Ascending aorta (tissue), 2 donors: ENCODE measurements at regions not wholly inside any gene's neighbourhood (a gene's known extent, or its start where the extent isn't known, plus 50 kb on each side); places are given as distances from the start of the nearest gene placed in this dataset.

ENCODE experiments used
- DNase-seq, 2 donors: peaks; one replicate each; pipeline ENCODE4 v3.0.0-alpha.2; 2019; ENCODE audit warnings: low spot score in 2 of 2
- H3K27ac ChIP-seq, 2 donors: fragments of 200-600 bp; sonication (generic); one replicate each; pipeline ENCODE4 v1.5.1; 2016 to 2017; ENCODE audit warnings: mild to moderate bottlenecking in 1 of 2
- H3K27me3 ChIP-seq: fragments of 200-600 bp; sonication (generic); one replicate; pipeline ENCODE4 v1.5.1; 2017
- H3K36me3 ChIP-seq, 2 donors: fragments of 200-600 bp; sonication (generic); one replicate each; pipeline ENCODE4 v1.5.1; 2016
- H3K4me1 ChIP-seq, 2 donors: fragments of 200-600 bp; sonication (generic); one replicate each; pipeline ENCODE4 v1.5.1; 2016 to 2017; ENCODE audit warnings: mild to moderate bottlenecking in 1 of 2
- H3K4me3 ChIP-seq, 2 donors: fragments of 200-600 bp; sonication (generic); one replicate each; pipeline ENCODE4 v1.5.1; 2016 to 2017; ENCODE audit warnings: mild to moderate bottlenecking in 1 of 2
- H3K9me3 ChIP-seq, 2 donors: fragments of 200-600 bp; sonication (generic); one replicate each; pipeline ENCODE4 v1.5.1; 2016
- CTCF ChIP-seq, 3 experiments: fragments of 200-600 bp in 2 of 3; fragments of 450-650 bp in 1 of 3; sonication (generic) in 2 of 3; IDR thresholded peaks; one replicate each; pipeline ENCODE4 v1.5.1; 2016 to 2019; ENCODE audit warnings: antibody characterized with exemption in 3 of 3, mild to moderate bottlenecking in 1 of 3, moderate library complexity in 1 of 3
- intact Hi-C: fragments of 100-400 bp; cut with DNase I; formaldehyde crosslinking; loops from one replicate; pipeline ENCODE4 v1.15.1; 2023

- H3K36me3 ChIP-seq: no peaks in the 10 kb centered on the region
- H3K9me3 ChIP-seq: no peaks in the 10 kb centered on the region
- H3K27me3 ChIP-seq: no peaks in the 10 kb centered on the region
- intact Hi-C loops: no loop called here
- H3K27ac ChIP-seq: peak overlapping the region; percentile 87 to 91
- H3K4me3 ChIP-seq: no peak overlapping the region
- peak in 2 of 3 experiments; percentile 8 to 10 for TF ChIP-seq CTCF (IDR thresholded peaks at IDR 0.05)
- H3K4me1 ChIP-seq: peaks cover 11 to 26% of the 10 kb centered on the region in 2 donors
- peak; percentile 23 to 80 for DNase-seq
Measured at GRCh38 chr18:61742565-61743429, 150.0 kb downstream of the RNF152 start.

- no peaks in the 10 kb centered on the region for H3K9me3 ChIP-seq
- no peak for TF ChIP-seq CTCF (IDR thresholded peaks at IDR 0.05)
- H3K27me3 ChIP-seq: no peaks in the 10 kb centered on the region
- peaks cover 11 to 30% of the 10 kb centered on the region in 2 donors for H3K4me1 ChIP-seq
- no peak for DNase-seq
- H3K27ac ChIP-seq: peak overlapping the region; percentile 87 to 91
- no peaks in the 10 kb centered on the region for H3K36me3 ChIP-seq
- no peak overlapping the region for H3K4me3 ChIP-seq
- intact Hi-C loops: no loop called here
Measured at GRCh38 chr18:61741881-61742454, 150.8 kb downstream of the RNF152 start.

GRCh38 chr18:61738488-61738887 is 154.3 kb downstream of the RNF152 start:
- Histone ChIP-seq H3K36me3 (no peaks in the 10 kb centered on the region), H3K27me3 (no peaks in the 10 kb centered on the region), H3K9me3 (no peaks in the 10 kb centered on the region), H3K27ac (peak overlapping the region; percentile 76 to 89), H3K4me3 (no peak overlapping the region), H3K4me1 (peaks cover 15 to 36% of the 10 kb centered on the region in 2 donors)
- no peak for TF ChIP-seq CTCF (IDR thresholded peaks at IDR 0.05)
- DNase-seq: peak in 1 of 2 donors; percentile 79
- intact Hi-C loops: loop anchor here (5.0 kb wide), 3 partner anchors 131 to 784 kb away; partner anchors contain the start of gene ZCCHC2

- Histone ChIP-seq H3K4me1 (peaks cover 13 to 33% of the 10 kb centered on the region in 2 donors), H3K27ac (peak overlapping the region; percentile 76 to 89), H3K27me3 (no peaks in the 10 kb centered on the region), H3K9me3 (no peaks in the 10 kb centered on the region), H3K4me3 (no peak overlapping the region), H3K36me3 (no peaks in the 10 kb centered on the region)
- peak in 1 of 2 donors; percentile 74 for DNase-seq
- no peak for TF ChIP-seq CTCF (IDR thresholded peaks at IDR 0.05)
- intact Hi-C loops: loop anchor here (5.0 kb wide), 3 partner anchors 131 to 784 kb away; partner anchors contain the start of gene ZCCHC2
Measured at GRCh38 chr18:61738042-61738441, 154.8 kb downstream of the RNF152 start.

GRCh38 chr18:61736133-61736532 is 156.7 kb downstream of the RNF152 start:
- Histone ChIP-seq H3K36me3 (no peaks in the 10 kb centered on the region), H3K4me1 (peaks cover 18 to 40% of the 10 kb centered on the region in 2 donors), H3K27ac (no peak overlapping the region), H3K27me3 (no peaks in the 10 kb centered on the region), H3K9me3 (no peaks in the 10 kb centered on the region), H3K4me3 (no peak overlapping the region)
- DNase-seq: no peak
- TF ChIP-seq CTCF (IDR thresholded peaks at IDR 0.05): no peak
- intact Hi-C loops: loop anchor here (5.0 kb wide), 3 partner anchors 129 to 786 kb away; partner anchors contain the start of gene ZCCHC2
